Parathyroid adenoma (tissue), 2 donors: ENCODE measurements at regions not wholly inside any gene's neighbourhood (a gene's known extent, or its start where the extent isn't known, plus 50 kb on each side); places are given as distances from the start of the nearest gene placed in this dataset.
"Not testable (repeated sequence)": the region's sequence is repeated elsewhere in the genome, so short reads cannot be mapped to it uniquely, and the experiment has no call there.

Source experiments
- H2AFZ ChIP-seq: fragments of 300-600 bp; sonication (generic); one replicate; pipeline ENCODE4 v1.7.0; 2017; ENCODE audit warnings: antibody characterized with exemption, mild to moderate bottlenecking
- H3K27ac ChIP-seq: fragments of 300-600 bp; sonication (generic); one replicate; pipeline ENCODE4 v1.7.0; 2017
- H3K27me3 ChIP-seq: fragments of 300-600 bp; sonication (generic); one replicate; pipeline ENCODE4 v1.7.0; 2017; ENCODE audit warnings: low read length; ENCODE audit not compliant: control insufficient read depth, insufficient read depth
- H3K36me3 ChIP-seq: fragments of 300-600 bp; sonication (generic); one replicate; pipeline ENCODE4 v1.7.0; 2017; ENCODE audit warnings: low read length; ENCODE audit not compliant: control insufficient read depth, insufficient read depth
- H3K4me1 ChIP-seq: fragments of 300-600 bp; sonication (generic); one replicate; pipeline ENCODE4 v1.7.0; 2017; ENCODE audit warnings: control low read depth
- H3K4me2 ChIP-seq: fragments of 300-600 bp; sonication (generic); one replicate; pipeline ENCODE4 v1.7.0; 2017; ENCODE audit warnings: low read length
- H3K4me3 ChIP-seq: fragments of 300-600 bp; sonication (generic); one replicate; pipeline ENCODE4 v1.7.0; 2017; ENCODE audit warnings: low read depth, low read length
- H3K79me2 ChIP-seq: fragments of 300-600 bp; sonication (generic); one replicate; pipeline ENCODE4 v1.7.0; 2017; ENCODE audit warnings: control low read depth
- H3K9ac ChIP-seq: fragments of 300-600 bp; sonication (generic); one replicate; pipeline ENCODE4 v1.7.0; 2017; ENCODE audit warnings: mild to moderate bottlenecking
- H3K9me3 ChIP-seq: fragments of 300-600 bp; sonication (generic); one replicate; pipeline ENCODE4 v1.7.0; 2017; ENCODE audit warnings: low read length; ENCODE audit not compliant: control insufficient read depth
- CTCF ChIP-seq: fragments of 300-600 bp; sonication (generic); IDR thresholded peaks from one replicate; pipeline ENCODE4 v1.7.0; 2017; ENCODE audit warnings: antibody characterized with exemption, mild to moderate bottlenecking
- donor health status: primary hyperparathyroidism.

DNA sequence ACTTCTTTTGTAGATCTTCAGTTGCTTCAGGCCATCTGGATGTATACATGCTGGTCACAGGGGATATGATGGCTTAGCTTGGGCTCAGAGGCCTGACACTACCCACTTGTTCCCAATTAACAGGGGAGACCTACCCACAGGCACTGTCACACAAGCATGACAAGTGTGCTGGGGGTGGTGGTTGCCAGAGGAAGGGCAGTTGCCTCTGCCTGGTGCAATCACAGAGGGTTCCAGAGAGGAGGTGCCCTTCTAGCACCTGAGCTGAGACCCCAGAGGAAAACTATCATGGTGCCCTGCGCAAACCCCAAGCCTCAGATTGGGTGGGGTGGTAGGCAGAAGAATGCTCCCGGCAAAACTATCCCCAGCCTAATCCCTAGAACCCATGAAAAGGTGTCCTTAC, 65.6 kb upstream of the NANOS1 start:
- no peak overlapping the region for H3K4me3 ChIP-seq
- no peaks in the 10 kb centered on the region for H3K36me3 ChIP-seq
- no peak overlapping the region for H3K9ac ChIP-seq
- no peaks in the 10 kb centered on the region for H3K27me3 ChIP-seq
- no peaks in the 10 kb centered on the region for H3K79me2 ChIP-seq
- H3K4me2 ChIP-seq: no peak overlapping the region
- no peaks in the 10 kb centered on the region for H3K9me3 ChIP-seq
- H3K4me1 ChIP-seq: no peaks in the 10 kb centered on the region
- no peak overlapping the region for H2AFZ ChIP-seq
- no peak overlapping the region for H3K27ac ChIP-seq
- no peak for TF ChIP-seq CTCF

- not testable (repeated sequence) for H3K79me2 ChIP-seq, H3K9me3 ChIP-seq, H3K4me2 ChIP-seq, H3K4me3 ChIP-seq, H3K9ac ChIP-seq, H3K27me3 ChIP-seq, H3K36me3 ChIP-seq, H3K4me1 ChIP-seq, H2AFZ ChIP-seq, H3K27ac ChIP-seq
Measured at GRCh38 chr10:118964476-118964875, 65.0 kb upstream of the NANOS1 start.

DNA sequence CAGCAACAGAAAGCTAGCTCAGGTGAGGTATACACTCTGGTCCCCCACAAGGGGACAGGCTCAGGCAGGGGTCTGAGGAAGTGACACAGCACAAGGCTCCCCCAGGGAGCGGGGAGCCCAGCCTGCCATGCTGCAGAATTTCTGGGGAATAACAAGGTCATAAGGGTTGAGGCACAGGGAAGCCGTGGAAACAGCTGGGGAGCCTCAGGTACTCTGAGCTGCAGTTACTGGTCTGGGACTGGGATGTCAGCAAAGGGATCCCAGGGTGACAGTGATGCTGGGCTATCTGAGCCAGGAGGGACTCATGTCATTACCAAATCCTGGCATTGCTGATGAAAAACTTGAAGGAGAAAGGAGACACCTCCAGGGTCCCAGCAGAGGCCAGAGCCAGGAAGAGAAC, 64.4 kb upstream of the NANOS1 start:
- TF ChIP-seq CTCF: no peak
- Histone ChIP-seq H3K4me3 (no peak overlapping the region), H3K27me3 (no peaks in the 10 kb centered on the region), H3K4me1 (no peaks in the 10 kb centered on the region), H3K4me2 (no peak overlapping the region), H3K79me2 (no peaks in the 10 kb centered on the region), H3K9ac (no peak overlapping the region), H2AFZ (no peak overlapping the region), H3K36me3 (no peaks in the 10 kb centered on the region), H3K9me3 (no peaks in the 10 kb centered on the region), H3K27ac (no peak overlapping the region)

DNA sequence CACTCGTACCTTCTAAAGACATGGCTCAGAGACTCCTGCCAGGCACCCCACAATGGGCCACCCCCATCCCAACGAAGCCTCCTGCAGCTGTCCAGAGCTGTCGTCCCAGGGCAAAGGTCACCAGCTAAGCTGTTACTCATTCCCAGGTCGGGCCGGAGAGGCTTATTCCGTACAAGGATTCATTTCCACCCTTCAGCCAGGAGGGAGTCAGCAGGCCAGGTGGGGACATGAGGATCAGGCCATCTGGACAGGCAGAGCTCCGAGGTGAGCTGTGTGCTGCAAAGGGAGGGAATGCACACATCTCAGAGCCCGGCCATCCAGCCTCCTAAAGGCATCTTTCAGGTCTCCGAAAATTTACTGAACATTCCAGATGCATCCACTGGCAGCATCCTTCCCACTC, 63.9 kb upstream of the NANOS1 start:
- no peak overlapping the region for H3K4me2 ChIP-seq

GRCh38 chr10:118966076-118966849, 63.3 kb upstream of the NANOS1 start:
- no peak overlapping the region for H3K27ac ChIP-seq

More for the DNA sequence above, 63.9 kb upstream of the NANOS1 start:
- Histone ChIP-seq H3K27me3 (no peaks in the 10 kb centered on the region), H3K9ac (no peak overlapping the region), H3K36me3 (no peaks in the 10 kb centered on the region), H3K4me3 (no peak overlapping the region), H3K9me3 (no peaks in the 10 kb centered on the region), H2AFZ (no peak overlapping the region), H3K4me1 (no peaks in the 10 kb centered on the region), H3K79me2 (no peaks in the 10 kb centered on the region), H3K27ac (no peak overlapping the region)
- TF ChIP-seq CTCF: no peak

More at GRCh38 chr10:118966076-118966849, 63.3 kb upstream of the NANOS1 start:
- Histone ChIP-seq H3K9me3 (no peaks in the 10 kb centered on the region), H3K4me2 (no peak overlapping the region), H2AFZ (no peak overlapping the region), H3K4me1 (no peaks in the 10 kb centered on the region), H3K79me2 (no peaks in the 10 kb centered on the region), H3K9ac (no peak overlapping the region), H3K4me3 (no peak overlapping the region), H3K27me3 (no peaks in the 10 kb centered on the region), H3K36me3 (no peaks in the 10 kb centered on the region)
- TF ChIP-seq CTCF: no peak
